Fibroblast of pulmonary artery (primary cell): ENCODE measurements at regions not wholly inside any gene's neighbourhood (a gene's known extent, or its start where the extent isn't known, plus 50 kb on each side); places are given as distances from the start of the nearest gene placed in this dataset.
A peak's percentile ranks its signal among the peaks of the same experiment; 100 is the strongest.

ENCODE experiments used
- DNase-seq: peaks from one replicate; pipeline ENCODE4 v3.0.0-alpha.2; 2010; ENCODE audit warnings: low read depth
- H3K4me3 ChIP-seq: replicated peaks from 2 replicates; pipeline ENCODE4 v1.5.1; 2011; ENCODE audit warnings: low read depth, mild to moderate bottlenecking, control low read depth, low read length, moderate library complexity
- TF ChIP-seq, protein P1 (sequence below): IDR thresholded peaks from 2 replicates; pipeline ENCODE4 v1.5.1; 2011; ENCODE audit warnings: mild to moderate bottlenecking, control low read depth, low read length, inconsistent platforms; ENCODE audit errors: missing control alignments

DNA sequence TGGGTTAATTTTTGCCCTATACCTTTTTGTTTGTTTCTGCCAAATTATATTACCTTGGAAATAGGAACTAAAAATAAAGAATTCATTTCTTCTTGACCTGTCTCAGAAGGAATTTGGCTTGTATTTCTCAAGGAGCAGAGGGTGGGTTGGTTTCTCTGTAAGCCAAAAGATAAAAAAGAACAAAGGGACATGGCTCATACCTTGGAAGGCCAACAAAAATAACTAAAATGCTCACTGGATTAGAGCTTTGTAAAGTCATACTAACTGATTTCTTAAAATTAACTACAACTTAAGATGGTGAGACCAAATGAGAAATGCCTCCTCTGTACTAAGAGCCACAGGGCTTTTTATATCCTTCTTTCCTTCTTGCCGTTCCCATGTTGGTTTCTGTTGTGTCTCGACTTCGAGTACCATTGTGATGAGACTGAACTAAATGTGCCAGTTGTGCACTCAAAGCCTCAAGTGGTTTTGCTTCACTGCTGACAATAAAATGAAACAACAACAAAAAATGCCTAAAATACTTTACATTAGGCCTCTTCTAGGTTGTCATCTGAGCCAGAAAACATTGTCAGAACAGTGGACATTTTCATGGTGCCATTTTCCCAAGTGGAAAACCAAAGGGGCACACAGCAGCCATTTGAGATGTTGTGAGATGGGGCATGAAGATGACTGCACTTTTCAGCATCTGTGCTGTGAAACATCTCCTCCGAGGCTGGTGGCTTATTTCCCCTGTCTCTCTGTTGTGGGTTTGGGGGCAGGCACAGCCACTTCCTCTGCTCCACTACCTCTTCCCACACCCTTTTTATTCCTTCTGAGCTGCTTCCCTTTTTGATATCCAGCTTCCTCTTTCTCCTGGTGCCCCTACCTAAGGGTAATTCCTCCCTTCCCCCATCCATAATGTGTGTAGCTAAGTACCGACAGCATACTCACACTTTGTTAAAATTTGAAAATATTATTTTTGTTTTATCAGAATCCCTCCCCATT is 51.8 kb upstream of the AGR3 start:
- peak; percentile 35 for DNase-seq
- TF ChIP-seq, protein P1, sequence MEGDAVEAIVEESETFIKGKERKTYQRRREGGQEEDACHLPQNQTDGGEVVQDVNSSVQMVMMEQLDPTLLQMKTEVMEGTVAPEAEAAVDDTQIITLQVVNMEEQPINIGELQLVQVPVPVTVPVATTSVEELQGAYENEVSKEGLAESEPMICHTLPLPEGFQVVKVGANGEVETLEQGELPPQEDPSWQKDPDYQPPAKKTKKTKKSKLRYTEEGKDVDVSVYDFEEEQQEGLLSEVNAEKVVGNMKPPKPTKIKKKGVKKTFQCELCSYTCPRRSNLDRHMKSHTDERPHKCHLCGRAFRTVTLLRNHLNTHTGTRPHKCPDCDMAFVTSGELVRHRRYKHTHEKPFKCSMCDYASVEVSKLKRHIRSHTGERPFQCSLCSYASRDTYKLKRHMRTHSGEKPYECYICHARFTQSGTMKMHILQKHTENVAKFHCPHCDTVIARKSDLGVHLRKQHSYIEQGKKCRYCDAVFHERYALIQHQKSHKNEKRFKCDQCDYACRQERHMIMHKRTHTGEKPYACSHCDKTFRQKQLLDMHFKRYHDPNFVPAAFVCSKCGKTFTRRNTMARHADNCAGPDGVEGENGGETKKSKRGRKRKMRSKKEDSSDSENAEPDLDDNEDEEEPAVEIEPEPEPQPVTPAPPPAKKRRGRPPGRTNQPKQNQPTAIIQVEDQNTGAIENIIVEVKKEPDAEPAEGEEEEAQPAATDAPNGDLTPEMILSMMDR, result no peak
- no peak overlapping the region for H3K4me3 ChIP-seq

DNA sequence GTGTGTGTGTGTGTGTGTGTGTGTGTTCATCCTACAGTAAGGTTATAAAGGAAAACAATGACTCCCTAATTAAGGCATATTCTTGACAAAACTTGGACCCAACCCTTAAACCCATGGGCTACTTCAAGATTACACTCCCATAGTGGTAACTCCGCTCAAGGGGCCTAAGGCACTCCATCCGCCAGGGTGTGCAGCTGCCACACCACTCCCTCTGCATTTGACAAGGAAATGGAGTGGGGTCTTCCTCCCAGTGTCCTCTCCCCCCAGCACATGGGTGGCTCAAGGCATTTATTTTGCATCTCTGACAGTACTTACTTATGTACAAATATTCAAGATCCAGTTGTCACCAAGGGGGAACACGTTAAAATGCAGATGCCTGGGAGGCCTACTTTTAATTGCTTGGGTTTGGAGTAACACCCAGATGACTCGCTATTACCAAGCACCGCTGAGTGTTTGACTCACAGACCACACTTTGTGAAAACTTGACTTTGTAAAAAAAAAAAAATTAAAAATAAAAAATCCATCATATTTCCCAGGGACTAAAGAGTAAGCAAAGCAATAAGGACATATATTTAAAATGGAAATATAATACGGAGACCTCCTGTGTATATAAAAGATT is 53.0 kb upstream of the AGR3 start:
- TF ChIP-seq, protein P1, result no peak
- no peak overlapping the region for H3K4me3 ChIP-seq
- DNase-seq, result no peak

GRCh38 chr7:16935341-16935735 is 53.6 kb upstream of the AGR3 start:
- TF ChIP-seq, protein P1, result no peak
- no peak overlapping the region for H3K4me3 ChIP-seq
- no peak for DNase-seq

GRCh38 chr7:16936626-16937422 is 55.0 kb upstream of the AGR3 start:
- TF ChIP-seq, protein P1, result no peak
- DNase-seq, result no peak
- H3K4me3 ChIP-seq, result no peak overlapping the region

DNA sequence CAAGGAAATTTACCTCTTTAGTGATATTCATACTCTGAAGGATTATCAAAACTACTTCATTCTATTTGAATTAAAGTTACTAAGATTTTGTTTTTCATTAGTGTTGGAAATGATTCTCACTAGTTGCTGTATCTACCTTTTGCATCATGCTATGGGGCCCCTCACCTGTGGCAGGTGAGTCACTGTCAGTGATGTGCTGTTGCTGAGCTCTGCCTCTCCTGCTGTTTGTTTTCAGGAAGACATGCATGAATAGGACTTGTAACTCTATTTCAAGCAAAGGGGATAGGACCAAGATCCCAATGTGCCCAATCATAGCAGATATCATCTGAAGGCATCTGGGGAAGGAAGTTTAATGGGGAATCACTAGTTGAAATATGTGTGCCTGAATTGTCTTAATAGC is 57.4 kb upstream of the AGR3 start:
- H3K4me3 ChIP-seq, result no peak overlapping the region
- TF ChIP-seq, protein P1, result no peak
- no peak for DNase-seq

DNA sequence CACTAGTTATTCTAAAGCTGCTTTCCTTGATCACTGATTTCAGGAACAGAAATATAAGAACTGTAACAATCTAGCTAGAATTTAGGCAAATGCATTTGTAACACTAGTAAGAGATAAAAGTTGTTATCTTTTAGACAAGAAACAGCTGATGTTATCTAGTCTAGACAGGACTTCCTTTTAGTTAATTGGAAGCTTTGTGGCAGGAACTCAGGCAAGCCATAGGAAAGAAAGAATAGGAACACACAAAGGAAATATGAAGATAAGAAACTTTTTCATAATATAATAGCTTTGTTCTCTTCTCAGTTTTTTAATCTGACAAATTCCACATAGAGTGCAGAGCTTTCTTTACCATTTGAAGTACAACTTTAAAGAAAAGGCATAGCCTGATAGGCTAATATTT is 59.0 kb upstream of the AGR3 start:
- no peak for DNase-seq
- TF ChIP-seq, protein P1, result no peak
- no peak overlapping the region for H3K4me3 ChIP-seq
